Thoracic aorta (tissue), 2 donors: ENCODE measurements at regions not wholly inside any gene's neighbourhood (a gene's known extent, or its start where the extent isn't known, plus 50 kb on each side); places are given as distances from the start of the nearest gene placed in this dataset.

ENCODE experiments used
- ATAC-seq: fragments of 150-250 bp; one replicate; pipeline ENCODE4 v1.8.0; 2017; ENCODE audit warnings: low read depth; ENCODE audit not compliant: insufficient number of reproducible peaks, low FRiP score
- DNase-seq: peaks from one replicate; pipeline ENCODE4 v3.0.0-alpha.2; 2020; ENCODE audit warnings: low spot score
- H3K27ac ChIP-seq, 2 donors: fragments of 200-600 bp; sonication (generic); 1 replicate in 1 of 2; 2 replicates in 1 of 2; pipeline ENCODE4 v1.5.1; 2016; ENCODE audit warnings: mild to moderate bottlenecking in 2 of 2, moderate library complexity in 2 of 2
- H3K27me3 ChIP-seq: fragments of 200-600 bp; sonication (generic); replicated peaks from 2 replicates; pipeline ENCODE4 v1.6.0; 2016; ENCODE audit warnings: mild to moderate bottlenecking; ENCODE audit not compliant: insufficient read depth
- H3K36me3 ChIP-seq: fragments of 200-600 bp; sonication (generic); one replicate; pipeline ENCODE4 v1.5.1; 2016
- H3K4me1 ChIP-seq, 2 donors: fragments of 200-600 bp; sonication (generic); 1 replicate in 1 of 2; 2 replicates in 1 of 2; pipeline versions ENCODE4 v1.5.1 to v1.6.0; 2016; ENCODE audit warnings: low read depth in 2 of 2, mild to moderate bottlenecking in 1 of 2; ENCODE audit not compliant: control insufficient read depth in 1 of 2
- H3K4me3 ChIP-seq: fragments of 200-600 bp; sonication (generic); 2 replicates; pipeline ENCODE4 v1.5.1; 2016; ENCODE audit warnings: mild to moderate bottlenecking
- H3K9me3 ChIP-seq: fragments of 200-600 bp; sonication (generic); 2 replicates; pipeline ENCODE4 v1.5.1; 2016
- CTCF ChIP-seq: fragments of 200-600 bp; sonication (generic); IDR thresholded peaks from one replicate; pipeline ENCODE4 v1.5.1; 2019; ENCODE audit warnings: antibody characterized with exemption

- peaks cover 0 to 17% of the 10 kb centered on the region in 2 donors for H3K4me1 ChIP-seq
- no peak for DNase-seq
- TF ChIP-seq CTCF: no peak
- H3K9me3 ChIP-seq: no peaks in the 10 kb centered on the region
- no peaks in the 10 kb centered on the region for H3K36me3 ChIP-seq
- no peak overlapping the region for H3K27ac ChIP-seq
- no peaks in the 10 kb centered on the region for H3K27me3 ChIP-seq
- no peak overlapping the region for H3K4me3 ChIP-seq
- no peak for ATAC-seq
These were observed 170.1 kb upstream of the PGRMC2 start for GRCh38 chr4:128457726-128458125.

GRCh38 chr4:128456171-128456570, 168.6 kb upstream of the PGRMC2 start:
- ATAC-seq (no peak), DNase-seq (no peak)
- Histone ChIP-seq H3K27ac (no peak overlapping the region), H3K4me3 (no peak overlapping the region), H3K27me3 (no peaks in the 10 kb centered on the region), H3K9me3 (no peaks in the 10 kb centered on the region), H3K36me3 (no peaks in the 10 kb centered on the region), H3K4me1 (peaks cover 0 to 24% of the 10 kb centered on the region in 2 donors)
- no peak for TF ChIP-seq CTCF

GRCh38 chr4:128455480-128455879, 167.9 kb upstream of the PGRMC2 start:
- H3K9me3 ChIP-seq: no peaks in the 10 kb centered on the region
- H3K27ac ChIP-seq: no peak overlapping the region
- no peaks in the 10 kb centered on the region for H3K27me3 ChIP-seq
- H3K36me3 ChIP-seq: no peaks in the 10 kb centered on the region
- no peak for ATAC-seq
- H3K4me1 ChIP-seq: peaks cover 0 to 24% of the 10 kb centered on the region in 2 donors
- no peak for DNase-seq
- no peak for TF ChIP-seq CTCF
- no peak overlapping the region for H3K4me3 ChIP-seq

- no peak overlapping the region for H3K4me3 ChIP-seq
- H3K9me3 ChIP-seq: no peaks in the 10 kb centered on the region
- H3K27ac ChIP-seq: no peak overlapping the region
- no peak for ATAC-seq
- no peaks in the 10 kb centered on the region for H3K36me3 ChIP-seq
- peaks cover 0 to 24% of the 10 kb centered on the region in 2 donors for H3K4me1 ChIP-seq
- TF ChIP-seq CTCF: no peak
- H3K27me3 ChIP-seq: no peaks in the 10 kb centered on the region
- DNase-seq: no peak
These were observed 167.3 kb upstream of the PGRMC2 start for GRCh38 chr4:128454881-128455280.

- peak; percentile 81 for ATAC-seq
- peaks cover 0 to 24% of the 10 kb centered on the region in 2 donors for H3K4me1 ChIP-seq
- H3K36me3 ChIP-seq: no peaks in the 10 kb centered on the region
These were observed 166.8 kb upstream of the PGRMC2 start for GRCh38 chr4:128454281-128454871.

More at GRCh38 chr4:128454281-128454871, 166.8 kb upstream of the PGRMC2 start:
- peak; percentile 49 for DNase-seq
- TF ChIP-seq CTCF: peak; percentile 78
- H3K9me3 ChIP-seq: no peaks in the 10 kb centered on the region
- no peak overlapping the region for H3K27ac ChIP-seq
- H3K27me3 ChIP-seq: no peaks in the 10 kb centered on the region
- peak overlapping the region; percentile 13 for H3K4me3 ChIP-seq
